DMS153 treated with DMSO at 0.1 percent for 48 hours (cell line): ENCODE measurements at regions not wholly inside any gene's neighbourhood (a gene's known extent, or its start where the extent isn't known, plus 50 kb on each side); places are given as distances from the start of the nearest gene placed in this dataset.
"Not testable (repeated sequence)": the region's sequence is repeated elsewhere in the genome, so short reads cannot be mapped to it uniquely, and the experiment has no call there.

Experiments
- DNase-seq: peaks from one replicate; lab custom pipeline; 2025; ENCODE audit not compliant: unreplicated experiment; lab: John Stamatoyannopoulos, UW

- no peak for DNase-seq
Observed at GRCh38 chr14:26655128-26655527, 57.3 kb upstream of the NOVA1 start.

DNA sequence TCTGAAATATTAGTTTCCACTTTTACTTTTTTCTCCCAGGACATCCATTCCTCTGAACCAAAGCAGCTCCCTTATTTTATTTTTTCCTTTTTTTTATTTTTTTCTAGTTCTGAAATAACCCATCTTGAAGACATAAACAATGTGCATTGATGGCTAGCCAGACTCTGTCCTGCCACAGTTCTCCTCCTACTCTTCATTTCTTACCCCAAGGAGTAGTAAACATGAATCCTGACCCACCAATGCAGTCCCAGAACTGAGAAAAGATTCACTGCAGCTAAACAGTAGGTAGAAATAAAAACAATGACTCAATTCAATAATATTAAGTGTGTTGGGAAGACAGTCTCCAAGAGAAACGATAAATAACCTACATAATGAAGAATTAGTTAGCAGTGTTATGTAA, 65.7 kb upstream of the NOVA1 start:
- DNase-seq = no peak

DNA sequence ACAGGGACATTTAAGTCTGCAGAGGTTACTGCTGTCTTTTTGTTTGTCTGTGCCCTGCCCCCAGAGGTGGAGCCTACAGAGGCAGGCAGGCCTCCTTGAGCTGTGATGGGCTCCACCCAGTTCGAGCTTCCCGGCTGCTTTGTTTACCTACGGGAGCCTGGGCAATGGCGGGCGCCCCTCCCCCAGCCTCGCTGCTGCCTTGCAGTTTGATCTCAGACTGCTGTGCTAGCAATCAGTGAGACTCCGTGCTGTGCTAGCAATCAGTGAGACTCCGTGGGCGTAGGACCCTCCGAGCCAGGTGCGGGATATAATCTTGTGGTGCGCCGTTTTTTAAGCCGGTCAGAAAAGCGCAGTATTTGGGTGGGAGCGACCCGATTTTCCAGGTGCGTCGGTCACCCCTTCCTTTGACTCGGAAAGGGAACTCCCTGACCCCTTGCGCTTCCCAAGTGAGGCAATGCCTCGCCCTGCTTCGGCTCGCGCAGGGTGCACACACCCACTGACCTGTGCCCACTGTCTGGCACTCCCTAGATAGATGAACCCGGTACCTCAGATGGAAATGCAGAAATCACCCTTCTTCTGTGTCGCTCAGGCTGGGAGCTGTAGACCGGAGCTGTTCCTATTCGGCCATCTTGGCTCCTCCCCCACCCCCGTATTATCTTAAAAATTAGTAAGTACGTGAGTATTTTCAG, 81.0 kb upstream of the NOVA1 start:
- DNase-seq = not testable (repeated sequence)

GRCh38 chr14:26685401-26685800, 87.6 kb upstream of the NOVA1 start:
- DNase-seq = no peak

DNA sequence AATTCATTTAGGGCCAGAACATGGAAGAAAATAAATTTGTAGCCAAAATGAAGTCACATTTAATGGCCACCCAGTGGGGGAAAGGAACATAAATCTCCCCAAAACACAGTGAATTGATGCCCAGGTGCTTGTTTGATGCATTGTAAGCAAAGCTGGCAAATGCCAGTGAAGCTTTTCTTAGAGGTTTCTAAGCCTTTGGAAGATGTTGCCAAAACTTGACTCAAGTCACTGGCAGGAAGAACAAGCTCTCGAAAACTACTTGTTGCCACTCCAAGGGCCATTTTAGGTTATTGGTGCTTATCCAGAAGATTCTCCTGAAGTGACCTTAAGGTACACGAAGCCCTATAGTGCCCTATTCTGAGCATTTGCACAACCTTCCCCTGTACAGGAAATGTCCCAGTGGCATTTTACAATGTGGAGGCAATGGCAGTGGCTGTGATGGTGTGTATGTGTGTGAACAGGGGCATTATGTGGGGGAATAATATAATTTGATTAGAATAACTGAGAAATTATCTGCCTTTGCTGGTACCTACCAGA, 89.5 kb upstream of the NOVA1 start:
- DNase-seq = no peak

DNA sequence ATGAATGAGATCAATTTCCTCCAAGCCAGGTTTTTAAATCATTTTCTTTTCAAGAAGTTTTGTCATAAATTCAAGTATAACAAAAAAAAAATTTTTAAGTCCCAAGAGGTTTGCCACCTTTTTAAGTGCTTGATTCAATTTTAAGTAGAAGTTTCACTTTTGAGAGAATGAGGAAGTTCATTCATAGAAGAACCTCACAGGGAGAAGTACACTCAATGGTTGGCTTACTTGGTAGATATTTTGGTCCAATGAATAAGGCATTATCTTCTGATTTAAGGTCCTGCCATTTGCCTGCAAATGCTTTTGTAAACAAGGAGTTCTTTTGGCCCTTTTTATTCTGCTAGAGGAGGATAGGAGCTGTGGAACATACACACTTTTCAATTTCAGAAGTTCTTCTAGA, 96.7 kb upstream of the NOVA1 start:
- no peak for DNase-seq

DNA sequence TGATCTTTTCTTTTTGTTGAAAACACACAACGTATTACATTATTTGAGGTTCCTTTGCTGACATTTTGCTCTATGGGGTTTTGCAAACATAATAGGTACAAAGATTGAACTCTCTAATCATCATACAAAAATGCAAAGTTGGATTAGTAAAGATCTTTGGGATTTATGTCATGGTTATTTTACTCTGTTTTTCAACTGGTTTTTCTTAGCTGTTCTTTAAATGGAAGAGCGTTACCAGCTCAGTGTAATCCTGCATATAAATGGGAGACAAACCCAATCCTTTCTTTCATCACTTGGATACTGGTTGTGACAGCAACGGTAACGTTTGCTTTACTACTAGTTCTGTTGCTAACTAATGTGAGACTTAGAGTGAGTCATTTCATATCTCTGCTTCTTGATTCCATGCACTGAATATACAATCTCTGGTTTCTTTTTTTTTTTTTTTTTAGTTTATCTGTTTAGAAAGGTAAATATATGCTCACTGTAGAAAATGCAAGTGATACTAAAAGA, 104.9 kb upstream of the NOVA1 start:
- DNase-seq = no peak

- no peak for DNase-seq
Observed at GRCh38 chr14:26703686-26704366, 106.0 kb upstream of the NOVA1 start.

- no peak for DNase-seq
Observed at GRCh38 chr14:26707234-26707633, 109.4 kb upstream of the NOVA1 start.

DNA sequence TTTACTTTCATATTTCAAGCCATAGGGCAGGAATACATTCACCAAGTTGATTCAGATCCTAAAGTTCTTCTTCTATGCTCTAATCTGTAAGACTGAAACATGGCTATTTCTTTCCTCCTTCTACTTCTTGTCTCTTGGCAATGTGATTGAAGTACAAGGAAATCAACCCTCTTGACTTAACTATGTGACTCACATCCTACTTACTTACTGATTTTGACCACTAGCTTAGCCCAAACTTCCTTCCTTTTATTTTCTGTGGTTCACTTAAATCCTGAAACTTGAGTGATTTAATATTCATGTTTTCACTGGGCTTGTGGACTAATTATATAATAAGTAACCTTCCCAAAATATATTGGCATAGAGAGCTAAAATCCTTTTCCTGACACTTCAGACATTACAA, 111.2 kb upstream of the NOVA1 start:
- no peak for DNase-seq

DNA sequence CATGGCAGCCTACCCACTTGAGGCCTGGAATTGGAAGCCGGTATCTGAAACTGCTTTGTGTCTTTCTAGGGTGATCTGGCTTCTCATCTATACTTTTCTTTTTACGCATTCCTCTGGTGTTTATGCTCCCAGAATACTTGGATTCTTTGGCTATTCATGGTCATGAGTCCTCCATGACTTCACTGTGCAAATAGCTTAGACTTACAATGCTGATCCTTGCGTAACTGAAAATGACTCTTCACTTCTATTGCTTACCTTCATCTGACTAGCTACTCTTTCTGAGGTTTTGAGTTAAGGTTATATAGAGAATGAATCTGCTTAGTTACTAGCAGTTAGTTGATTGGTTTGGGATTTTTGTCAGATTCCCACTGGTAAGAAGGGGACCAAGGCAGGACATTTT, 121.7 kb upstream of the NOVA1 start:
- DNase-seq = no peak

DNA sequence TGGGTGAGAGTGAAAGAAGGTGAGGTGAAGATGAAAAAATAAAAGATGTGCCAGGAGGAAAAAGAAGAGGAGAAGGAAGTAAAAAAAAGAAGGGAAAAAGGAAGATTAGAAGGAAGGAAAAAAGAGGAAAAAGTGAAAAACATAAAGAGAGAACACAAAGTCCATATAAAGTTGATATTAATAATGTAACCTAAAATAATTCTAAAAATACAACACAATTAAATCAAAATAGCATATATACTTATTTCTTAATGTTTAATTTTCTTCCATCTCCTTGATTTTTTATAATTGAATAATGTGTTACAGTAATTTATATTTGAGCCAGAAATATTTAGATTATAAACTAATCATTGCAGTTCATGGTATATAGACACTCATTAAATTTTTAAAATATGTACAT, 124.4 kb upstream of the NOVA1 start:
- no peak for DNase-seq

- no peak for DNase-seq
Observed at GRCh38 chr14:26729851-26730250, 132.0 kb upstream of the NOVA1 start.

GRCh38 chr14:26730929-26731618, 133.2 kb upstream of the NOVA1 start:
- DNase-seq = no peak

- no peak for DNase-seq
Observed at GRCh38 chr14:26735811-26736210, 138.0 kb upstream of the NOVA1 start.

- DNase-seq = no peak
Observed at GRCh38 chr14:26738571-26738970, 140.7 kb upstream of the NOVA1 start.

DNA sequence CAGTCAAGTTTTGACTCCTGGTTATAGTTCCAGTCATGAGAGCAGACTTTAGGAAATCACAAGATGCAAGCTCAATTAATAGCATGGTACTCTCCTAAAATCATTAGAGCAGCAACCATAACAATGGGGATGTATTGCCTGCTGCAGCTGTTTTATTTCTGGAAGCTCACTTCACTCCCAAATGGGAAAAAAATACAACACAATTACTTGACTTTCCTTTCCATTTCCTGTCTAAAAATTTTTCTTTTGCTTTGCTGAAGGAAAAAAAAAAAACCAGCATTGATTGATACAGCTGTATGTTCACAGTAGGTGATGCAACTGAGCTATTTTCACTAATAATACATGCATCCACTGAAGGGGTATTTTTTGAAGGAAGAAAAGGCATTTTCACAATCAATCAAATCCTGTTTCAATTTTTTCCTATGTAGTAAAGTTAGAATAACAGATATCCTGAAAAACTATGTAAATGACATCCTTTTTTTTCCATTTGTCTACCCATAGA, 143.9 kb upstream of the NOVA1 start:
- no peak for DNase-seq

DNA sequence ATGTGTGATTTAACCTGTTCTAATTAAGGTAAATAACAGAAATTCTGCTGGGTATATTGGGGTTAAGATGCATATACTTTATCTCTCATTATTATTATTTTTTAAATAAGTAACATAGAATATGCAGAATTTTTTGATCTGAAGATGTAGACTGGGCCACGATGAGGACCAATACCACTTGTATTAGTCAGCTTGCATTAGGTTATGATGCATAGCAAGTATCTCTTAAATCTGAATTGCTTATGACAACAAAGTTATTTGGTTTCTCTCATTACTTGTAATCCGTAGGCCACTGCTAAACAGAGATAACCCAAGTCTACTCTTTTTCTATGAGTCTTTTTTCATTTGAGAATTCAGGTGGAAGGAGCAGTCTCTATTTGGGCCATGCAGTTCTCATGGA, 145.5 kb upstream of the NOVA1 start:
- DNase-seq = no peak

DNA sequence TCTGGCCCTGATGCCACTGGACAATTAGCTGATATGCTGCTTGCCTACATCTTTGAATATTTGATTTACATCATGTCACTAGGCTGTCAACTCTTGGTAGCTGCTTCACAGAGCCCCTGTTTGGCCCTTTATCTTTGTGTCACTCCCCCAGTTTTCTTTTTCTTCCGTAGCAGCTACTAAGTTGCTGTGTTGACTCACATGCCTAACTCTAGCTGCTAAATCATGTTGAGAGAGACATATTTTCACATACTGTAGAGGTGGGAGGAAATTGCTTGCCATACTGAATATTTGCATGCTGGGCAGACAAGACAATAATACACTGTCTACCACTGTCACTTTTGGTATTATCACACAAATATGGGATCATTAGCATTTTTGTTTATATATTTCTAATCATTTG, 147.1 kb upstream of the NOVA1 start:
- DNase-seq = no peak

DNA sequence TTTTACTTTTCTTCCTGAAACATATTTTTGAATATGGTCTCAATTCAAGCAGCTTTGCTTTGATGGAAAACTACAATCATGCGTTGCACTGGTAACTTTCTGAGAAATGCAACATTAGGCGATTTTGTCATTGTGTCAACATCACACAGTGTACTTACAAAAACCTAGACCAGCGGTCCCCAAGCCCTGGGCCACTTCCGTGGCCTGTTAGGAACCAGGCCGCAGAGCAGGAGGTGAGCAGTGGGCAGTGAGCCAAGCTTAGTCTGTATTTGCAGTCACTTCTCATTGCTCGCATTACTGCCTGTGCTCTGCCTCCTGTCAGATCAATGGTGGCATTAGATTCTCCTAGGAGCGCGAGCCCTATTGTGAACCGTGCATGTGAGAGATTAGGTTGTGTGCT, 163.7 kb upstream of the NOVA1 start:
- DNase-seq = peak; percentile 30

DNA sequence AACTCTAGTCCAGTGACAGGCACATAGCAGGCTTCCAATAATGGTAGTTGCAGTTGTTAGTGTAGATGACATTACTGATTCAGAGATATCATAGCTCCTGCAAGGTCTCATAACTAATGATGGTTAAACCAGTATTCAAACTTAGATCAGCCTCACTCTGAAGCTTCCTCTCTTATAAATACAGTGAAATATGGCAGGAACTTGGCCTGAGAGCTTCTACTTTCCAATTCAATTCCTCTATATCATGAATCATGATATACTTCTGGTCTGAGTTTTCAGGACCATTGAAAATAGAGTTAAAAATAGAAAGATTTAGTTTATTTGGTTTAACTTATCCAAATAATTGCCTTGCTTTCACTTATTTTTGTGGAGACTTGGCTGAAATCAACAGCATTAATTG, 167.5 kb upstream of the NOVA1 start:
- DNase-seq = no peak
